ENCODE measurements at regions not wholly inside any gene's neighbourhood (a gene's known extent, or its start where the extent isn't known, plus 50 kb on each side); places are given as distances from the start of the nearest gene placed in this dataset.

DNA sequence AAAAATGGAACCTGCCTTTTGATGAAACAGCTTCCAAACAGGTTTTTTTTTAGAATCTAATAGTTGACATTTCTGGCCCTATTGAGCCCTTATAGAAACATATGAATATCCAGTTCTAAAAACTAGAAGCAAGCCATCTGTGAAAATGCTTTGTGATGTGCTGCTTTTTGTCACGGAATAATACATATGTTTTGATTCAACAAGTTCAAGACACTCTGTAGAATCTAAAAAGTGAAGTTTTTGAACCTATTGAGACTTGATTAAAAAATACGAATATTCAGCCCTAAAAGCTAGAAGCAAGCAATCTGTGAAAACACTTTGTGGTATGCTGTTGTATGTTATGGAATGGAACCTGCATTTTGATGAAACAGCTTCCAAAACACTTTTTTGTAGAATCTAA, 106.7 kb upstream of the VPREB1 start:
- 59 to 69% methylated on average over 2 of the region's 2 CpGs for whole genome bisulfite sequencing, 2 donors
- no peak overlapping the region for H3K4me3 ChIP-seq (replicated peaks in 1 of 3)

DNA sequence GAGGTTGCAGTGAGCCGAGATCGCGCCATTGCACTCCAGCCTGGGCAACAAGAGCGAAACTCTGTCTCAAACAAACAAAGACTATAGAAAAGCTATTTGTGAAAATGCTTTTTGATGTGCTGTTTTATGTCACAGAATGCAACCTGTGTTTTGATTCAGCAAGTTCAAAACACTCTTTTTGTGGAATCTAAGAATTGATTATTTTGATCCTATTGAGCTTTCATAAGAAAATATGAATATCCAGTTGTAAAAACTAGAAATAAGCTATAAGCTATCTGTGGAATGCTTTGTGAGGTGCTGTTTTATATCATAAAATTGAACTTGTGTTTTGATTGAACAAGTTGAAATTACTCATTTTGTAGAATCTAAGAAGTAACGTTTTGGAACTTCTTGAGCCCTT, 110.7 kb upstream of the VPREB1 start:
- Histone ChIP-seq H3K4me1 (no peaks in the 10 kb centered on the region), H3K4me3 (replicated peaks in 1 of 3) (no peak overlapping the region), H3K27ac (no peak overlapping the region), H3K27me3 (no peaks in the 10 kb centered on the region), H3K36me3 (no peaks in the 10 kb centered on the region), H3K9me3 (no peaks in the 10 kb centered on the region)
- no peak for TF ChIP-seq POLR2A (IDR thresholded peaks at IDR 0.05)
- TF ChIP-seq, protein P1, sequence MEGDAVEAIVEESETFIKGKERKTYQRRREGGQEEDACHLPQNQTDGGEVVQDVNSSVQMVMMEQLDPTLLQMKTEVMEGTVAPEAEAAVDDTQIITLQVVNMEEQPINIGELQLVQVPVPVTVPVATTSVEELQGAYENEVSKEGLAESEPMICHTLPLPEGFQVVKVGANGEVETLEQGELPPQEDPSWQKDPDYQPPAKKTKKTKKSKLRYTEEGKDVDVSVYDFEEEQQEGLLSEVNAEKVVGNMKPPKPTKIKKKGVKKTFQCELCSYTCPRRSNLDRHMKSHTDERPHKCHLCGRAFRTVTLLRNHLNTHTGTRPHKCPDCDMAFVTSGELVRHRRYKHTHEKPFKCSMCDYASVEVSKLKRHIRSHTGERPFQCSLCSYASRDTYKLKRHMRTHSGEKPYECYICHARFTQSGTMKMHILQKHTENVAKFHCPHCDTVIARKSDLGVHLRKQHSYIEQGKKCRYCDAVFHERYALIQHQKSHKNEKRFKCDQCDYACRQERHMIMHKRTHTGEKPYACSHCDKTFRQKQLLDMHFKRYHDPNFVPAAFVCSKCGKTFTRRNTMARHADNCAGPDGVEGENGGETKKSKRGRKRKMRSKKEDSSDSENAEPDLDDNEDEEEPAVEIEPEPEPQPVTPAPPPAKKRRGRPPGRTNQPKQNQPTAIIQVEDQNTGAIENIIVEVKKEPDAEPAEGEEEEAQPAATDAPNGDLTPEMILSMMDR (IDR thresholded peaks at IDR 0.05) = no peak
- WGBS, 2 donors = 89 to 91% methylated on average over 5 of the region's 5 CpGs
- no peak for DNase-seq
- intact Hi-C loops (cut with DNase I) = no loop called here

More for the DNA sequence above, 106.7 kb upstream of the VPREB1 start:
- no peaks in the 10 kb centered on the region for H3K36me3 ChIP-seq
- no peak for DNase-seq
- H3K27me3 ChIP-seq = no peaks in the 10 kb centered on the region
- no peak overlapping the region for H3K27ac ChIP-seq
- no peaks in the 10 kb centered on the region for H3K4me1 ChIP-seq
- intact Hi-C loops (cut with DNase I) = no loop called here
- TF ChIP-seq, protein P1 (IDR thresholded peaks at IDR 0.05) = no peak
- TF ChIP-seq POLR2A (IDR thresholded peaks at IDR 0.05) = no peak
- no peaks in the 10 kb centered on the region for H3K9me3 ChIP-seq

GRCh38 chr22:22130953-22131608, 113.5 kb upstream of the VPREB1 start:
- H3K27ac ChIP-seq = no peak overlapping the region
- H3K27me3 ChIP-seq = no peaks in the 10 kb centered on the region
- TF ChIP-seq, protein P1 (IDR thresholded peaks at IDR 0.05) = no peak
- H3K36me3 ChIP-seq = no peaks in the 10 kb centered on the region
- no peak for DNase-seq
- intact Hi-C loops (cut with DNase I) = no loop called here
- 62 to 67% methylated on average over 3 of the region's 3 CpGs for WGBS, 2 donors
- no peaks in the 10 kb centered on the region for H3K4me1 ChIP-seq
- H3K4me3 ChIP-seq (replicated peaks in 1 of 3) = no peak overlapping the region
- H3K9me3 ChIP-seq = no peaks in the 10 kb centered on the region

- H3K27me3 ChIP-seq = no peaks in the 10 kb centered on the region
- TF ChIP-seq, protein P1 (IDR thresholded peaks at IDR 0.05) = no peak
- TF ChIP-seq POLR2A (IDR thresholded peaks at IDR 0.05) = no peak
- intact Hi-C loops (cut with DNase I) = no loop called here
- H3K36me3 ChIP-seq = no peaks in the 10 kb centered on the region
- H3K4me1 ChIP-seq = no peaks in the 10 kb centered on the region
- WGBS, 2 donors = 79 to 82% methylated on average over 3 of the region's 3 CpGs
- no peak overlapping the region for H3K27ac ChIP-seq
- DNase-seq = no peak
- H3K9me3 ChIP-seq = no peaks in the 10 kb centered on the region
- no peak overlapping the region for H3K4me3 ChIP-seq (replicated peaks in 1 of 3)
Measured at GRCh38 chr22:22129387-22129786, 115.2 kb upstream of the VPREB1 start.

GRCh38 chr22:22128440-22128839, 116.1 kb upstream of the VPREB1 start:
- TF ChIP-seq, protein P1 (IDR thresholded peaks at IDR 0.05) = no peak
- no peak for TF ChIP-seq POLR2A (IDR thresholded peaks at IDR 0.05)
- no peak for DNase-seq
- intact Hi-C loops (cut with DNase I) = no loop called here
- no peaks in the 10 kb centered on the region for H3K36me3 ChIP-seq
- no peak overlapping the region for H3K27ac ChIP-seq
- no peak overlapping the region for H3K4me3 ChIP-seq (replicated peaks in 1 of 3)
- WGBS, 2 donors = 95 to 96% methylated on average over 2 of the region's 2 CpGs
- no peaks in the 10 kb centered on the region for H3K27me3 ChIP-seq
- H3K4me1 ChIP-seq = no peaks in the 10 kb centered on the region
- no peaks in the 10 kb centered on the region for H3K9me3 ChIP-seq
